ENCODE measurements at regions not wholly inside any gene's neighbourhood (a gene's known extent, or its start where the extent isn't known, plus 50 kb on each side); places are given as distances from the start of the nearest gene placed in this dataset.

DNA sequence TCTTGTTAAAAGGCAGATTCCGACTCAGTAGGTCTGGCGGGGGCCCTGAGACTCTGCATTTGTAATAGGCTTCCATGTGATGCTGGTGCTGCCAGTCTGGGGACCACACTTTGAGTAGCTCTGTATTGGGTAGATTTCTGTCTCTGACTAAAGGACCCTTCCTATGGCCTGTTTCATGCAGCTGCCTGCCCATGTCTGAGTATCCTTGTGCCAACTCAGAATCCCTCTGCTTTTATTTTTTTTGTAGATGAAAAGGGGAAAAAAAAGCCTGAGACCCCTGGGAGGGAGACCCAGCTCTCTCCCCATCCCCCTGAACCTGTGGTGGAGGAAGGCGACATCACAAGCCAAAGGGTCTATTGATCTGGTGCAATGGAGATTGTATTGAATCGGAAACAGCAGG lies 81.9 kb downstream of the EBLN2 start:
- Histone ChIP-seq H3K23ac (ENCODE audit: insufficient read length, low read depth, low read length) (no peak overlapping the region), H2BK12ac (ENCODE audit: insufficient read length, low read depth, low read length) (no peak overlapping the region), H3K79me1 (ENCODE audit: insufficient read depth, low read depth, low read length, poor library complexity, severe bottlenecking) (no peaks in the 10 kb centered on the region), H2AK5ac (ENCODE audit: insufficient read length, low read length) (no peak overlapping the region), H3K4ac (ENCODE audit: low read depth, low read length) (no peak overlapping the region), H3K14ac (ENCODE audit: insufficient read depth, low read length) (no peak overlapping the region), H2BK20ac (ENCODE audit: low read depth, low read length, poor library complexity, severe bottlenecking) (no peak overlapping the region), H4K8ac (replicated peaks; ENCODE audit: insufficient read length, low read depth, low read length) (no peak overlapping the region), H3K18ac (ENCODE audit: insufficient read length, low read depth, low read length) (no peak overlapping the region), H3K9ac (ENCODE audit: extremely low read depth, insufficient read length, low read length) (no peak overlapping the region), H3K23me2 (ENCODE audit: insufficient read length, low read depth, low read length, poor library complexity, severe bottlenecking) (no peaks in the 10 kb centered on the region), H3K9me3 (ENCODE audit: control insufficient read depth, low read depth, low read length) (no peaks in the 10 kb centered on the region), H2BK120ac (ENCODE audit: low read depth, low read length, poor library complexity, severe bottlenecking) (no peak overlapping the region), H4K91ac (ENCODE audit: insufficient read length, low read depth, low read length) (no peak overlapping the region), H3K4me2 (ENCODE audit: insufficient read depth, insufficient read length, low read length) (no peak overlapping the region), H2AFZ (ENCODE audit: low read length) (no peak overlapping the region), H2BK5ac (ENCODE audit: insufficient read length, low read length) (no peak overlapping the region), H3K79me2 (ENCODE audit: insufficient read depth, low read length) (no peaks in the 10 kb centered on the region), H3K4me1 (ENCODE audit: insufficient read depth, low read length) (no peaks in the 10 kb centered on the region), H2BK15ac (ENCODE audit: low read depth, low read length) (no peak overlapping the region), H4K5ac (ENCODE audit: insufficient read length, low read depth, low read length) (no peak overlapping the region), H3K27me3 (ENCODE audit: insufficient read depth, low read length) (no peaks in the 10 kb centered on the region), H3K27ac (ENCODE audit: insufficient read length, low read depth, low read length) (no peak overlapping the region), H4K20me1 (ENCODE audit: control insufficient read depth, insufficient read depth, insufficient read length) (no peaks in the 10 kb centered on the region), H3K56ac (ENCODE audit: insufficient read length, low read depth, low read length) (no peak overlapping the region), H3T11ph (ENCODE audit: low read length) (no peak overlapping the region)
- Mint-ChIP-seq H3K4me3 (no peak overlapping the region), H3K9me3 (no peaks in the 10 kb centered on the region), H3K36me3 (ENCODE audit: insufficient read depth in 1 of 3, low read depth in 3 of 3) (no peaks in the 10 kb centered on the region), H3K27ac (no peak overlapping the region; a peak in 1 of 7 replicates), H3K27me3 (ENCODE audit: low read depth) (no peaks in the 10 kb centered on the region), H3K4me1 (peaks cover 0 to 5% of the 10 kb centered on the region in 2 experiments; a peak in 2 of 4 replicates)
- TF ChIP-seq, protein P1, sequence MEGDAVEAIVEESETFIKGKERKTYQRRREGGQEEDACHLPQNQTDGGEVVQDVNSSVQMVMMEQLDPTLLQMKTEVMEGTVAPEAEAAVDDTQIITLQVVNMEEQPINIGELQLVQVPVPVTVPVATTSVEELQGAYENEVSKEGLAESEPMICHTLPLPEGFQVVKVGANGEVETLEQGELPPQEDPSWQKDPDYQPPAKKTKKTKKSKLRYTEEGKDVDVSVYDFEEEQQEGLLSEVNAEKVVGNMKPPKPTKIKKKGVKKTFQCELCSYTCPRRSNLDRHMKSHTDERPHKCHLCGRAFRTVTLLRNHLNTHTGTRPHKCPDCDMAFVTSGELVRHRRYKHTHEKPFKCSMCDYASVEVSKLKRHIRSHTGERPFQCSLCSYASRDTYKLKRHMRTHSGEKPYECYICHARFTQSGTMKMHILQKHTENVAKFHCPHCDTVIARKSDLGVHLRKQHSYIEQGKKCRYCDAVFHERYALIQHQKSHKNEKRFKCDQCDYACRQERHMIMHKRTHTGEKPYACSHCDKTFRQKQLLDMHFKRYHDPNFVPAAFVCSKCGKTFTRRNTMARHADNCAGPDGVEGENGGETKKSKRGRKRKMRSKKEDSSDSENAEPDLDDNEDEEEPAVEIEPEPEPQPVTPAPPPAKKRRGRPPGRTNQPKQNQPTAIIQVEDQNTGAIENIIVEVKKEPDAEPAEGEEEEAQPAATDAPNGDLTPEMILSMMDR (conservative IDR thresholded peaks at IDR 0.05): no peak
- DNase-seq: no peak
- no CpG with 5 or more reads among the region's 4 CpGs for WGBS (ENCODE audit: extremely low coverage, insufficient read length, low lambda C conversion rate)
